Occipital lobe (tissue), 1 donor: ENCODE measurements at regions not wholly inside any gene's neighbourhood (a gene's known extent, or its start where the extent isn't known, plus 50 kb on each side); places are given as distances from the start of the nearest gene placed in this dataset.

Source experiments
- DNase-seq: peaks from one replicate; lab custom pipeline; 2025; lab: John Stamatoyannopoulos, UW

- no peak for DNase-seq
These were observed 353.8 kb downstream of the AACS start for GRCh38 chr12:125418902-125419564.

DNA sequence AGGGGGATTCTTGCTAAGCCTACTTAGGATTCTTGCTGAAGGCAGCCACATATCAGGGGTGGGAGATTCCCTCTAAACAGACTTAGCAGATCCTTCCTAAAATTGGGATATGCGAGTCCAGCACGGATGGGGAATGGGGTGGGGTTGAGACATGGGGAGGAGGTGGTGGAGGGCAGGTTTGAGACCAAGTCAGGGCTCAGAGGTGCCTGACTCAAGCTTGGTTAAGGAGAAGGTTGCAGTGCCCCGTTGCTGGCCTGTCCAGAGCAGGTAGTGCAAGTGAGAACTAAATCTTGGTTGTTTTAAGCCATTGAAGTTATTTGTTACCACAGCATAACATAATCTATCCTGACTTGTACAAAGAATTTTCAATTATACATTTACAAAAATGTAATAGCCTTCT lies 359.7 kb downstream of the AACS start:
- no peak for DNase-seq

GRCh38 chr12:125431516-125431915 lies 366.3 kb downstream of the AACS start:
- DNase-seq, result no peak

GRCh38 chr12:125434131-125434530 lies 368.9 kb downstream of the AACS start:
- DNase-seq, result no peak

- DNase-seq, result no peak
These were observed 369.8 kb downstream of the AACS start for GRCh38 chr12:125434936-125435443.

DNA sequence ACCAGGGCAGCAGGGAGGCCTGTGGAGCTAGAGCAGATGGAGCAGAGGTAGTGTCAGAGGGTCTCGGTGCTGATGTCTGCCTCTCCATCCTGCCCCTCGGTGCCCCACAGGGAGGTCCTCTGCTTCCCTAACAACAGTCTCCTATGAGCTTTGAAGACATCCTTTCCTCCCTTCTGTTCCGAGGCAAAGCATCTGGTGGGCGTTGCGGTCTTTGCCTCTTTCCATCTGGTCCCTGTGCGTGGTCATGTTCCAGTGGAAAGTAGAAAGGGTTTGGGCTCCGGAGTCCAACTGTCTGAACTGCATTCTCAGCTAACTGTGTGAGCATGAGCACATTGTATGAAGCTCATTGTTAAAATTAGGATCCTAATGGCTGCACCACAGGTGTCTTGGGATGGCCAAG lies 370.6 kb downstream of the AACS start:
- no peak for DNase-seq

DNA sequence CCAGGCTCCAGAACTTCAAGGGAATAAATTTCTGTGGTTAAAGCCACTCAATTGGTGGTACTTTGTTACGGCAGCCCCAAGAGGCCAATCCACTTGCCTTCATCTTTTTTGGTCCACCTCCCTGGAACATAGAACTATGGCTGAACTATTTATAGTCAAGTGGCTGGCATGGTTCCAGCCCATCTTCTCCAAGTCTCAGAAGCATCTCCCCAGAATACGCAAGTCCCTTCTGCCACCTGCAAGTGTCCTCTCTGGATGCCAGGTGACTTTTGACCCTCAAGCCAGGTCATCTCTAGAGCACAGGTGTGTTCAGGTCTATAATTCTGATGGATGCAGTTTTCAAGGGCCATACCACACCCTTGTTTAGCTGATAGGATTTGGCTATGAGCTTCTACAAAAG lies 371.5 kb downstream of the AACS start:
- no peak for DNase-seq

- DNase-seq, result no peak
These were observed 375.2 kb downstream of the AACS start for GRCh38 chr12:125440399-125440798.

DNA sequence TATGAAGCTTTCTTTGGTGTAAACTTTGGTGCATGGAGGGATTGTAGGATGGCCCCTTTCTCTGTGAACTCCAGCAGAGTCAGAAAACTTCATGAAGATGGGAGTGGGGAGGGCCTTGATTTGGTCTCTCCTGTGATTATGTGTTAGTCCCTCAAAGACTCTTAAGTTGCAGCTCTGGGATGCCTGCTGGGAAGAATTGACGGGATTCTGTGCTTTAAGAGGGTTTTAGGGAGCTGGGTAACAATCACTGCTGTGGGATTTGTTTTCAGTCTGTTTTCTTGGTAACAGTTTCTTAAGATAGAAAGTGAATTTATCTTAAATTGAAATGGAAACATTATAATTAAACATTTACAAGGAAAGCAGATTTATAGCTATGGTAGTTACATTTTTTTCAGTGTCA lies 378.1 kb downstream of the AACS start:
- no peak for DNase-seq

DNA sequence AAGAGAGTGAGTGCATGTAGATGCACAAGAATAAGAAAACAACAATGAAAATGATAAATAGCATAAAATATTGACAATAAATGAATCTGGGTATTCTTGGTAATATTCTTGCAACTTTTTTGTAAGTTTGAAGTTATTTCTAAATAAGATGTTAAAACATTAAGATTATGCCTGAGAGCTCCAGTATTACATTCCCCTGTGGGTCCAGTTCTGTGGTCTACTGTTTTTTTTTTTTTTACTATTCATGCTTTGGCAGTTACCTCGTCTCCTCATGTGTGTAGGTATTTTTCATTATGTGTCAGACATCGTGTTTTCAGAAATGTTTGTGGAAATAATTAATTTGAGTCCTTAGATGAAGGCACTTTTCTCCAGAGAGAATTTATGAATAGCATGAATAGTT lies 386.2 kb downstream of the AACS start:
- DNase-seq, result no peak

DNA sequence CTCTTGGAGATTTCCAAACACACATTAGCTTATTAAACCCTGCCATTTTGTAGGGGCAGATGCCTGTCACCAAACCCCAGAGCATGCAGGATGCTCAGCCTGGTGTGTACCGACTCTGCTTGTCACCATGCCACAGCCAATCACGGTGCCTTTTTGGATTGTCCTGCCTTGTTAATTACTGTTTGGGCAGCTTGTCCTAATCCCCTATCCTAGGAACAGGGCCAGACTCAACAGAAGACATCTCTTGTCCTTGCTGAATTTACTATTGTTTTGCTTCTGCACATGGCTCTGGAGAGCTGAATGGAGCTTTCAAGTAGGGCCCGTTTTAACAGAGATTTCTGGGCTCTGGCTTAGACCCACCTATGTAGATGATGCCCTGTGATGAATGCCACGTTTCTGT lies 388.5 kb downstream of the AACS start:
- DNase-seq, result peak; percentile 76

DNA sequence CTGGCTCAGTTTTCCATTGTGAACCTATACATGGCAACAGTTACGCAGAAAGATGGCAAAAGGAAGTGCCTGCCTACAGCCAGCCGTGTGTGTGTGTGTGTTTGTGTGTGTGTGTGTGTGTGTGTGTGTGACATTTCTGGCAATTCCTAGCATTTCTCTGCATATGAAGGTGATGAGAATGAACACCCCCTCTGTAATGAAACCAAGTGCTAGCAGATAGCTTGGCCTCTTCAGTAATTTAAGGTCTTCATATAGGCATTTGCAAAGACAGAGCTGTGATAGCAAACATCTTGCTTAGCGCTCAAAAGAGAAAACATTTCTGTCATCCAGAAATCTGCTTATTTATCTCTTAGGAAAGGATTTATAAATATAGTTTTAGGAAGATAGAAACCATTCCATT lies 389.1 kb downstream of the AACS start:
- DNase-seq, result no peak

GRCh38 chr12:125454786-125455480 lies 389.7 kb downstream of the AACS start:
- DNase-seq, result no peak

DNA sequence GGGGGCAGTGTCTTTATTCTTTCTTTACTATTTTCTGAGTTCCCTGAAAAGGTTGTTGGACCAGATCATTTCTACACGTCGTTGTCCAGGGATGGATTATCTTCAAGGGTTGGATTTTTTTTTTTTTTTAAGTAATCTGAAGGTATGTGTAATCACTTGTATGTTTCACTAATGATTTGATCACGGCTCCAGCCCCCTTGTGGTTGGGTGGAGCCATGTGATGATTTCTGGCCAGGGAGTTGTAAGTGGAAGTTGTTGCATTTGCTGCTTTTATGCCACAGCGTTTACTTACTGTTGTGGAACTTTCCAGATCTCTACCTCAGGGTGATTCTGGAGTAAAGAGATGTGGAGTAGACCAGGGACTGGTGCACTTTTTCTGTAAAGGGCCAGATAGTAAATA lies 390.3 kb downstream of the AACS start:
- DNase-seq, result no peak

DNA sequence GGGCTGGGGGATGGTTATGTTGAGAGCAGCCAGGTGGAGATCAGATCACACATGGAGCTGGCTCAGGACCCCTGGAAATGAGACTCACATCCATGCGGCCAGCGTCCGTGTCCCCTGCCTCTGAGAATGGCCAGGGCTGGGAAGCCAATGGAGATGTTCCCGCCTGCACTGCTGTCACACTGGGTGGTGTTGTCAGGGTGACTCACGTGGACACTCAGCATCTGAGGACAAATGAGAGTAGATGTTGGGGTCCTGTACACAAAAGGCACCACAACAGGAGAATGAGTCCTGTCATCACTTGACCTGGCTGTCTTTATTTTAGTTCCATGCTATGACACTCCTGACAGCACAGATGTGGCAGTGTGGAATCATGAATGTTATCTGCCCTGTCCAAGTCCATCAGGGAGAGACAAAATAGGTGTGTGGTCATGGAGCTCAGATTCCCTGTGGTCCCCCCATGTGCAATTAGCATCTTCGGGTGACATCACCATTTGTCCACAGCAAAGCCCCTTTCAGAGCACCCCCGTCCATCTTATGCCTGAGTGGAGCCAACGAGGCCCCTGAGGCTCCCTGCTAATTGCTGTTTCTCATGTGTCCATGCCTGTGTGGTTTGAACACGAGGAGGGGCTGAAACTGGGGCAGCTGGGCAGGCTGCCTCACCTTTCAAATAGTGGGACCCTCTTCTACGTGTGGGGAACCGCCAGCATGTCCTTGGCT lies 393.5 kb downstream of the AACS start:
- DNase-seq, result no peak

DNA sequence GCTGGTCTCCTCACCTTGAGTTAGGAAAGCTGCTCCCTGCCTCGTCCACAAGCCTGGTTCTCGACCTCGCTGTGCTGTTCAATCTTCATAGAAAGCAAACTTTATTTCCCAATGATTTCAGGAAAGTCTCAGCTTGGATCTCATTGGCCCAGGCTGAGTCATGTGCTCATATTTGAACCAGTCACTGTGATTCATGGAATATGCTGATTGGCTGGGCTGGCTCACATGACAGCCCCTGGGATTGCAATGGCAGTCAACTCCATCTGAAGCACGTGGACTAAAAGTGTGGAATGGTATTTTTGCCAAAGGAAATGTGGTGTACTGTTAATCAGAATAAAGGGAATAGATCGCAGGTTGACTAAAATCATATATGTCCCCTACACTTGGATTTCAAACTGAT lies 396.6 kb downstream of the AACS start:
- DNase-seq, result no peak

DNA sequence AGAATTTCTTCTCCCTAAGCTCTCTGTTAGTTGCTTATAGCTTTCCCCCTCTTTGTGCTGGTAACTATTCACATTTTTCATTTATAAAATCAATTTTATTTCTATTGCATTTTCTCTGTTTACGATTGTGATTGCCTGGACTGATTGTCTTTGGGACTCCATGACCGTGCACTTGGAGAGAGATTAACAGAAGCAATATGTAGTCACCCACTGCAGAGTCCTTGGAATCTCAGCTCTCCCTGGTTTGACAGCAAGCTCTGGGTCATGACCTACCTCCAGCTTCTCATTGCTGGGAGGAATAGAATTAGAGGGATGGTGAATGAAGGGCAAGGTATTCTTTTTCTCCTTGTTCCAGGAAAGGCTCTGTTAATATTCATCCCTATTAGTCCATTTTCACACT lies 398.2 kb downstream of the AACS start:
- DNase-seq, result no peak

DNA sequence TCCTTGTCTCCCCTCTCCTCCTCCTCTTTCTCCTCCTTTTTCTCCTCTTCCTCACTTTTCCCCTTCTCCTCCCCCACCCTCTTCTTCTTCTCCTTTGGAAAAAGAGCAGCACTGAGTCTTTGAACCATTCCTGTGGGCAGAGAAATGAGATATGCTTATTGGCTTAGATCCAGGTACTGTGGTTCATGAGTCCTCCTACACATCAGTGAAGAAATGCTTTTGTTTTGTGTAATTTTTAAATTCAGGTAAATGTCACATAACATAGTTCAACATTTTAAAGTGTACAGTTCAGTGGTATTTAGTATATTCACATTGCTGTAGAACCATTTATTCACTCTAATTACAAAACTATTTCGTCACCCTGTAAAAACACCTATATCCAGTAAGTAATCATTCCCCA lies 402.1 kb downstream of the AACS start:
- no peak for DNase-seq

DNA sequence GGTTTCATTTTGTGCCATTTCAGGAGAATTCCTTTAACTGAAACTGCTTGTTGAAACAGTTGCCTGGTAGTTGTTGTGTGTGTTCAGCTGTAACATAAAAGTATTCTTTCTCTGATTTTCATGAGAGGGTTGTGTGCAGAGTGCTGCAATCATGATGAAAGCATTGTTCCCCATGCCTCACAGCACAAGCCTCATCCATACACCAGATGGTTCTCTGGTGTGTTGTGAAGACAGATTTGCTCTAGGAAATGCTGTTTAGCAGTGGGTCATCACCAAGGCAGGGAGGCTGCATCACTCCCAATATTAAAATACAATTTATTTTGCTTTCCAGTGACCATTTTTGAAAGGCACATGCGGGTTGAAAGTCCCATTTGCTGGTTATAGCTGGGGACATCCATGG lies 404.4 kb downstream of the AACS start:
- DNase-seq, result no peak

DNA sequence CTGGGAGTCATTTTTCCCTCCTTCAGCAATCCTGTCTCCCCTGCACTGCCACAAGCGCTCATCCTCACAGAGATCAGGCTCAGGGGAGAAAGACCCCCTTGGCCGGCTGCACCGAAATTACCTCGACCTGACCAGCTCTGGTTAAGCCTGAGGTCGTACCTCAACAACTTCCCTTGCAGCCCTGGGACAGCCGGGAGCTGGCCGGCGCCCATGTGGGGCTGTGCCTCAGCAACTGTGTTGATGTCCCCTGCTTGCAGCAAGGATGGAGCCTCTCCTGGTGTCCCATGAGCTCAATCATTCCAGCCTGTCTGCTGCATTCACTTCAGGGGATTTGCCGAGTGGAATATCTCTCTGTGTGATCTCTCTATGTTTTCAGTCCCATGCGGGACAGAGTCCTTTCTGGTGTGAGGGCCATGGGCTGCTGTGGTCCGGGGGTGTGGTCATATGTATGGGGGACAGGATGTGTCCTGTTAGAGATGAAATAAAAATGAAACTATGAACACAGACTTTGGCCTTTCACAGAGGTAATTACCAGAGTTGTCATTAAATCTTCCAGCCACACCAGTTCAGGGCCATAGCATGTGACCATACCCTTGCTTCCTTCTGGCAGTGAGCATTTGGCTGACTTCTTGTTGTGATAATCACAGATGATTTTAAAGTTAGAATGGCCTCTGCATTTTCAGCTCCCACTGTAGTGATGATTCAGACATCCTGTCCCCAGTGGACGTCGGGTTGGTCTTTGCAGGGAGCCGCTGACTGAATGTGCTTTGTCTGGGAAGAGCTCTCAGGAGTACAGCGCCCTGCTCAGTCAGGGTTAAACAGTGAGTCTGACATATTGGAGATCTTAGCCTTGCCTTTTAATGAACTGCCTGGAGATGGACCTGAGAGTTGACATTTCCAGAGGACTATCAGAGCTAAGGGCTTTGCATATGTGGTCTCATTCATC lies 405.9 kb downstream of the AACS start:
- DNase-seq, result peak; percentile 25

GRCh38 chr12:125473501-125473900 lies 408.3 kb downstream of the AACS start:
- DNase-seq, result no peak

DNA sequence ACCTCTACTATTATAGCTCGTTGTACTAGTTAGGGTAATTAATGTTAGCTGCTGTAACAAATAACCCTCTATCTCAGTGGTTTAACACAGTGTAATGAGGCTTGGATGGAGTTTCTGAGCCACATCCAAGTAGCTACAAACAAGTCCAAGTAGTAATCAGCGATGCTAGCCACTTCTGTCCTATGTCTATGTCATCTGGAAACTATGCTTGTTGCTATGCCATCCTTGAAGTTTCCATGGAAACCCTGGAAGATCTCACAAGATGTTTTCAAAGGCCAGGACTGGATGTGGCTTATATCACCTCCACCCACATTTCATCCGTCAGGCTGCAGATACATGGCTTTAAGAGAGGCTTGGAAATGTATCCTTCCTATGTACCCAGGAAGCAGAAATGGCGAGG lies 422.1 kb downstream of the AACS start:
- DNase-seq, result peak; percentile 11
